D721Med (cell line): ENCODE measurements at regions not wholly inside any gene's neighbourhood (a gene's known extent, or its start where the extent isn't known, plus 50 kb on each side); places are given as distances from the start of the nearest gene placed in this dataset.
"Not testable (repeated sequence)": the region's sequence is repeated elsewhere in the genome, so short reads cannot be mapped to it uniquely, and the experiment has no call there.

Experiments used
- DNase-seq: peaks from one replicate; pipeline ENCODE4 v3.0.0; 2011; ENCODE audit warnings: low spot score; ENCODE audit not compliant: insufficient read length
- FAIRE-seq: peaks from 2 replicates; lab custom pipeline; 2011; peaks lifted over from hg19 to GRCh38; lab: Jason Lieb, UNC
- TF ChIP-seq, protein P1 (sequence below): IDR thresholded peaks from 2 replicates; pipeline ENCODE4 v1.5.1; 2012; ENCODE audit warnings: mild to moderate bottlenecking, control low read depth; ENCODE audit not compliant: insufficient read depth; ENCODE audit errors: missing control alignments

DNA sequence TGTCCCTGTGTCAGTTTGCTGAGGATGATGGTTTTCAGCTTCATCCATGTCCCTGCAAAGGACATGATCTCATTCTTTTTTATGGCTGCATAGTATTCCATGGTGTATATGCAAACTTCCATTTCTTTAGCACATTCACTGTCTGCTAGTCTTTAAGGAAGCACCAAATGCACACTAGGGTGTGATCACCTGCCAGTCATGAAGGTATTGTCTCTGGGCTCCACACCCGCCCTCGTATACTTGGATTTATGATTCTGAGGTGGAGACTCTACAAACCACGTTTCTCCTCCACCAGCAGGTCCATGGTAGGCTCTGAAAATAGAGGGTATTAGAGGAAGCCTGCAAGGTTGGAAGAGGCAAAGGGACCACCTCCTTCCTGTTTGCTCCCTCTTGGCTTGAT is 75.9 kb upstream of the MAML3 start:
- TF ChIP-seq, protein P1, sequence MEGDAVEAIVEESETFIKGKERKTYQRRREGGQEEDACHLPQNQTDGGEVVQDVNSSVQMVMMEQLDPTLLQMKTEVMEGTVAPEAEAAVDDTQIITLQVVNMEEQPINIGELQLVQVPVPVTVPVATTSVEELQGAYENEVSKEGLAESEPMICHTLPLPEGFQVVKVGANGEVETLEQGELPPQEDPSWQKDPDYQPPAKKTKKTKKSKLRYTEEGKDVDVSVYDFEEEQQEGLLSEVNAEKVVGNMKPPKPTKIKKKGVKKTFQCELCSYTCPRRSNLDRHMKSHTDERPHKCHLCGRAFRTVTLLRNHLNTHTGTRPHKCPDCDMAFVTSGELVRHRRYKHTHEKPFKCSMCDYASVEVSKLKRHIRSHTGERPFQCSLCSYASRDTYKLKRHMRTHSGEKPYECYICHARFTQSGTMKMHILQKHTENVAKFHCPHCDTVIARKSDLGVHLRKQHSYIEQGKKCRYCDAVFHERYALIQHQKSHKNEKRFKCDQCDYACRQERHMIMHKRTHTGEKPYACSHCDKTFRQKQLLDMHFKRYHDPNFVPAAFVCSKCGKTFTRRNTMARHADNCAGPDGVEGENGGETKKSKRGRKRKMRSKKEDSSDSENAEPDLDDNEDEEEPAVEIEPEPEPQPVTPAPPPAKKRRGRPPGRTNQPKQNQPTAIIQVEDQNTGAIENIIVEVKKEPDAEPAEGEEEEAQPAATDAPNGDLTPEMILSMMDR, result no peak
- DNase-seq (no peak), FAIRE-seq (no peak)

DNA sequence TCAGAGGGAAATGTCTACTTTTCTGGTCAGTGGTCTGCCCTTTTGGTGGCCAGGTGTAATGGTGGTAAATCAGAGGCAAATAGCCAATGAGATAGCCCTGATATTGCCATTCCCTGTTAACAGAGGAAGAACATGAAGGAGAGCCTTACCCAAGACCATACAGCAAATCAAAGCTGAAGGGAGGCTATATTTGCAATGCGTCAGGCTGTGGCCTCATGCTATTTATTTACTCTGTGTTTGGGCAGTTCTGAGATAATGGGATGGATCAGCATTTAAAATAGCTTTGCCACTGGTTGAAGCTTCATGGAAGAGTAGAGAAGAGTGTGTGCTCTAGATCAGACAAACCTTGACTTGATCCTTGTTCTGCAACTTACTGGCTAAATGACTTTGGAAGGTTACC is 73.3 kb upstream of the MAML3 start:
- TF ChIP-seq, protein P1, result no peak
- DNase-seq (no peak), FAIRE-seq (no peak)

DNA sequence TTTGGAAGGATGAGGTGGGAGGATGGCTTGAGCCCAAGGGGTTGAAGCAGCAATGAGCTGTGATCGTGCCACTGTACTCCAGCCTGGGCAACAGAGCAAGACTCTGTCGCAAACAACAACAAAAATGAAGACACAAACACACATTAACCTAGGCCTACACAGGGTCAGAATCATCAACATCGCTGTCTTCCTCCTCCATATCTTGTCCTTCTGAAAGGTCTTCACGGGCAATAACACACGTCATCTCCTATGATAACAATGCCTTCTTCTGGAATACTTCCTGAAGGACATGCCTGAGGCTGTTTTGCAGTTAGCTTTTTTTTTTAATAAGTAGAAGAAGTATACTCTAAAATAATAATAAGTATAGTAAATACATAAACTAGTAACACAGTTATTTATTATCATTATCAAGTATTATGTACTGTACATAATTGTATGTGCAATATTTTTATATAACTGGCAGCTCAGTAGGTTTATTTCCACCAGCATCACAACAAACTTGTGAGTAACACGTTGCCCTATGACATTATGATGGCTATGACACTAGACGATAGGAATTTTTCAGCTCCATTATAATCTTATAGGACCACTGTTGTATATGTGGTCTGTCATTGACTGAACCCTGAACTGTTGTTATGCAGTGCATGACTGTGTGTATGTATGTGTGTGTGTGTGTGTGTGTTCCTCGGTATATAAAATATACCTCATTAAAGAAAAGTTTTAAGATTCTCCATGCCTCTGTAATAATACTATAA is 69.2 kb upstream of the MAML3 start:
- DNase-seq (no peak), FAIRE-seq (no peak)
- TF ChIP-seq, protein P1, result no peak

DNA sequence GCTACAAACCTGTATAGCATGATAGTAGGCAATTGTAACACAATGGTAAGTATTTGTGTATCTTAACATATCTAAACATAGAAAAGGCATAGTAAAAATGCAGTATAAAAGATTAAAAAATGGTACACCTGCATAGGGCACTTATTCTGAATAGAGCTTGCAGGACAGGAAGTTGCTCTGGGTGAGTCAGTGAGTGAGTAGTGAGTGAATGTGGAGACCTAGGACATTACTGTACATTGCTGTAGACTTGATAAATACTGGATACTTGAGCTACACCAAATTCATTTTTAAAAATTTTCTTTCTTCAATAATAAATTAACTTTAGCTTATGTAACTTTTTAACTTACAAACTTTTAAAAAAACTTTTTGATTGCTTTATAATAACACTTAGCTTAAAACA is 68.2 kb upstream of the MAML3 start:
- FAIRE-seq (no peak), DNase-seq (no peak)
- TF ChIP-seq, protein P1, result no peak

DNA sequence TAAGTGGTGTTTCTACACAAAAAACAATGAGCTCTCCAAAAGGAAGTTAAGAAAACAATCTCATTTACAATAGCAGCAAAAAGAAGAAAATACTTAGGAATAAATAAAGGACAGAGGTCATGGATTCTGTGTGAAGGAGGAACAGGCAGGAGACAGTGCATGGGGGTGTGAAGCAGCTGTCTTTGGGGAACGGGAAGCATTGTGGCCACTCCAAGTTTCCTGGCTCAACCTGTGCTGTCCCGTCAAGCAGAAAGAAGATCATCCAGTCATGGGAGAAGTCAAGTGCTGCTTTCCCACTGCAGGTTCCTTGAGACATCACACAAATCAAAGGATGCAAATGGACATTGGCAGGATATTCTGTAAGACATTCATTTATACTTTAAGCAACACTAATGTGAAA is 66.1 kb upstream of the MAML3 start:
- FAIRE-seq, result no peak
- TF ChIP-seq, protein P1, result no peak
- DNase-seq, result no peak

DNA sequence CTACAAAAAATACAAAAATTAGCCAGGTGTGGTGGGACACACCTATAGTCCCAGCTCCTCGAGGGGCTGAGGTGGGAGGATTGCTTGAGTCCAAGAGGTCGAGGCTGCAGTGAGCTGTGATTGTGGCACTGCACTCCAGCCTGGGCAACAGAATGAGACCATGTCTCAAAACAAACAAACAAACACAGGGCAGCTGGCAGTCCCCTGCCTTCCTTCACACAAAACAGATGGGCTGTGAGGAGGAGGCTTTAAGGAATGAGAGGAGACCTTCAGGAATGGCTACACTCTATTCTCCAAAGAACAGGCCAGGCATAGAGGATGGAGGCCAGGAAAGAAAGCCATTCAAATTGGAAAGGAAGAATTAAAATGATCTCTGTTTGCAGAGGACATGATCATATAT is 65.6 kb upstream of the MAML3 start:
- no peak for FAIRE-seq

DNA sequence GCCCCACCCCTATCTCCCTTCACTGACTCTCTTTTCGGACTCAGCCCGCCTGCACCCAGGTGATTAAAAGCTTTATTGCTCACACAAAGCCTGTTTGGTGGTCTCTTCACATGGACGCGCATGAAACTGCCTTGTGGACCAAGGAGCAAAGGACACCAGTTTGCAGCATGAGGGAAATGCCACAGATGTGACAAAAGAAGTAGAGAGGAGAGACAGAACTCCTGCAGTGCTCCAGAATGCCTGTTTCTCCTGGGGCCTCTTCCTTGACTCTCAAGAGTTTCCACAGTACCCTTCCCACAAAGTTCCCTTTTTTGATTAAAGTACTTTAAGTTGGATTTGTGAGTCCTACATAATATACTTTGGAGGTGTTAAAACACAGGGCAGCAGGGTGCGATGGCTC is 65.1 kb upstream of the MAML3 start:
- not testable (repeated sequence) for DNase-seq, FAIRE-seq

More for the DNA sequence above, 65.6 kb upstream of the MAML3 start:
- no peak for DNase-seq
- TF ChIP-seq, protein P1, result no peak
